ENCODE measurements at regions not wholly inside any gene's neighbourhood (a gene's known extent, or its start where the extent isn't known, plus 50 kb on each side); places are given as distances from the start of the nearest gene placed in this dataset.

DNA sequence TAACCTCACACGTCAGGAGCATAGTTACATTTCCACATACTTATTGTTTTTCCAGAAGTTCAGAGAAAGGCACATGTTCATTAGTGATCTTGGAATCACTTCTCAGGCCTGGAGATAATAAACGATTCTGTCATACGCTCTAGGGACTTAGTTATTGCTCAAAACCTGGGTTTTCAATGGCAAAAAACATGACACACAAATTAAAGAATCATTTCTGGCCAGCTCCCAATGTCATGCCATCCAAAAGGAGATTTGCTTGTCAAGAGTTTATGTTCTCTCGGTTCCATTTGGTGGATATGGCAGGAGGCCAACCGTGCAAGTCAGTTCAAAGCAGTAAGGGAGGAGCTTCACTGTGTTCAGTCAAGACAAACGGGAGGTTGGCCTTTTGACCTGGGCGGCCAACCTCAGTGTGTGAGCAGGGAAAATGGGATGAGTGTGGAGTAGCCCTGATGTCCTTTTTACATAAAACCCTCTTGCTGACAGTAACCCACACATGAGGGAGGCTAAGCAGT, 123.4 kb downstream of the NXNL2 start (continued):
- TF ChIP-seq CHD1 (IDR thresholded peaks at IDR 0.05; ENCODE audit: low read depth, low read length) (no peak), BCL11A (IDR thresholded peaks at IDR 0.05; ENCODE audit: low read depth in 2 of 2, low read length in 2 of 2) (no peak), HDAC6 (IDR thresholded peaks at IDR 0.05; ENCODE audit: low read depth, low read length) (no peak), TCF12 (IDR thresholded peaks at IDR 0.05; ENCODE audit: low read depth, low read length) (no peak)
- TF ChIP-seq, protein P1, sequence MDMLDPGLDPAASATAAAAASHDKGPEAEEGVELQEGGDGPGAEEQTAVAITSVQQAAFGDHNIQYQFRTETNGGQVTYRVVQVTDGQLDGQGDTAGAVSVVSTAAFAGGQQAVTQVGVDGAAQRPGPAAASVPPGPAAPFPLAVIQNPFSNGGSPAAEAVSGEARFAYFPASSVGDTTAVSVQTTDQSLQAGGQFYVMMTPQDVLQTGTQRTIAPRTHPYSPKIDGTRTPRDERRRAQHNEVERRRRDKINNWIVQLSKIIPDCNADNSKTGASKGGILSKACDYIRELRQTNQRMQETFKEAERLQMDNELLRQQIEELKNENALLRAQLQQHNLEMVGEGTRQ (IDR thresholded peaks at IDR 0.05; ENCODE audit: low read length) = no peak

All from H1 (cell line).